HG03378 (cell line): ENCODE measurements at regions not wholly inside any gene's neighbourhood (a gene's known extent, or its start where the extent isn't known, plus 50 kb on each side); places are given as distances from the start of the nearest gene placed in this dataset.

ENCODE experiments used
- ATAC-seq: cut with Tn5 transposase; IDR thresholded peaks from one replicate; pipeline ENCODE4 v1.9.1; 2021; ENCODE audit warnings: mild to moderate bottlenecking, moderate library complexity; ENCODE audit not compliant: unreplicated experiment

GRCh38 chr4:71237641-71238040 lies 101.2 kb upstream of the SLC4A4 start:
- ATAC-seq, result no peak

GRCh38 chr4:71239365-71239764 lies 99.5 kb upstream of the SLC4A4 start:
- ATAC-seq, result no peak

DNA sequence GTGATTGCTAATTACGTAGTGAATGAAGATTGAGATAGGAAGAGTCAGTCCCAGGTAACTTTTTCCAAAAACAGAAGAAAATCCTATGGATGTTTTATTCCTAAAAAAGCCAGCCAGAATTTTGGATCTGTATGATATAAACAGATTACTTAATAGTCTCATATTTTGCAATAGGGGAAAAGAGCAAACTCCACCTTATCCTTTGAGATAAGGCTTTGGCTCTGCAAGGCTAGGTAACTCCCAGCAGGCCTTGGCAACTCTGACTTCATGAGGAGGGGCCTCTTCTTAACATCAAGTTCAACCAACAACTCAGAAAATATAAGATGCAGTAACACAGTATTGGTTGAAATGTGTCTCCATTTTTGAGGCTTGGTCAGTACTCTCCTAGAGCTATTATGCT lies 98.7 kb upstream of the SLC4A4 start:
- no peak for ATAC-seq

DNA sequence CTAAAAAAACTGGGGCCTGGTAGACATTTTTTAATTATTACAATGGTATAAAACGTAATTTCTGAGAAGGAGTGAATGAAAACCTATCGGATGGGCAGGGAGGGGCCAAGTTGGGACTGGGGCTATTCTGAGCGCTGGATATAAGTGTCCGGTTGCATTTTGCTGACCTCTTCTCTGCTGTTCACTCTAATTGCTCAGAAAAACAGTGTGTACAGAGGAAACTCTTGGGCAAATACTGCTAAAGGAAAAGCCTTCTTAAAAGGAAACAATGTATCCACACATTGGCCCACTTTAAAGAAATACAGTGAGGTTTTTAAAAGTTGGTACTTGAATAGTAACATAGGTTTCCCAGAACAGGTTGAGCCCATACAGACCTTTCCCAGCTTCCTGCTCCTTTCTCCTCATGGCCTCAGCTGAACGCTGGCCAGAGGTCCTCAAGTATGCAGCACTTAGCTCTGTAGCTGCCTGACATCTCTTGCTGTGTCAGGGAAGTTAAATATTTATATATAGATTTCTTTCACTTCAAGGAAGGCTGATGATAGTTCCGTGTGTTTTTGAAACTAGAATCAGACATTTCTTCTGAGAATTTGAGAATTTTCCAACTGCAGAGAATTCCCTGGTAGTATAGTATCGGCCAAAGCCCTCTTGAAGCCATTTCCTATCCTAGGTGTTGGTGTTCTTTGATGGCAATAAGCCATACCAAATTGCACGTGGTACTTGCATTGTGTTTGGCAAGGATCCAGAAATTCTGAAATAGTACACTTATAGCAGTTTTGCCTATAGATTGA lies 97.1 kb upstream of the SLC4A4 start:
- ATAC-seq, result no peak

DNA sequence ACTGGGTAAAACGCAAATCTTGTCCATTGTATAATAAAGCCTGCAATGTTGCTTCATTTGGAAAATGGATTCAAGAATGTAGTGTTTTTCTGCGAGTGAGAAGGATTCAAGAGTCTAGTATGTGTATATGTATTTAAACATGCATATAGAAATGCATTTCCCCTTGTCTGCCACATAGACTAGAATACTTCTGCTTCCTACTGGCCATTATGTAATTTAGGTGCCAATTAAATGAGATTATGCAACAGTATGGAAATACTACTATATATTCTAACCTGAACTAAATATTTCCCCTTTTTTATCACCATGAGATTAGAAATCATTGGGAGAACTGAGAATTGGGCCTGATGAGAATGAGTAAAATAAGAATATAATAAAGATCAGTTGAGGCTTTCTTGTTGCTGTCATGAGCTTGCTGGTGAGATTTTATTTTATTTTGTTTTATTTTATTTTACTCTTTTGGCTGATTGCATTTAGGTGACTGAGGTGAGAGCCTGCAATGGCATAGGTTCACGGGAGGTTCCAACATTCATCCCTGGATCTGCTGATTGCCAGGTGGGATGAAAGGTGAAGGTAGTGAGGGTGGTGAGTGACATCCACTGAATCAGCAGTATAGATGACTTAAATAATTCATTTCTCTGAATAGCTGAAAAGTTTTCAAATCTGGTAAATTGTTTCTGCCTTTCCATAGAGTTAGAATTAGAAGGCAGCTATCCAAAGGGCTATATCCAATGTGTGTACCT lies 95.6 kb upstream of the SLC4A4 start:
- ATAC-seq, result no peak

GRCh38 chr4:71247706-71248105 lies 91.1 kb upstream of the SLC4A4 start:
- ATAC-seq, result no peak

GRCh38 chr4:71251261-71251660 lies 87.6 kb upstream of the SLC4A4 start:
- ATAC-seq, result no peak

DNA sequence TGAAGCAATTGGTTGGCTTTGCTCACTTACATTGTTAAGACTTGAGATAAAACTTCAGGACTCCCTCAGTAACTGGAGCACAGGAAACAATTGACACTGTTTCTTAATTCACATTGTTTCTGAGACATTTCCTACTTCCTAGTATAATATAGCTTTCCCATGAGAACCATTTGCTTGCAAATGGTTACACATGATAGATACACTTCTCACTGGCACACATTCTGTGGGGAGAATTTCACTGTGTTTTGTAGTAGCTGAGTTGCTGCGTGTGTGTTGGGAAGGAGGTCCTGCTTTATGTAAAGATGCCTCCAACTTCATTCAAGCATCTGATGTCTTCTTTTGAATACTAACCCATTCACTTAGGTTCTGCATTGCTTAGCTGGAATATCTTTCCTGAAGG lies 85.3 kb upstream of the SLC4A4 start:
- ATAC-seq, result no peak

DNA sequence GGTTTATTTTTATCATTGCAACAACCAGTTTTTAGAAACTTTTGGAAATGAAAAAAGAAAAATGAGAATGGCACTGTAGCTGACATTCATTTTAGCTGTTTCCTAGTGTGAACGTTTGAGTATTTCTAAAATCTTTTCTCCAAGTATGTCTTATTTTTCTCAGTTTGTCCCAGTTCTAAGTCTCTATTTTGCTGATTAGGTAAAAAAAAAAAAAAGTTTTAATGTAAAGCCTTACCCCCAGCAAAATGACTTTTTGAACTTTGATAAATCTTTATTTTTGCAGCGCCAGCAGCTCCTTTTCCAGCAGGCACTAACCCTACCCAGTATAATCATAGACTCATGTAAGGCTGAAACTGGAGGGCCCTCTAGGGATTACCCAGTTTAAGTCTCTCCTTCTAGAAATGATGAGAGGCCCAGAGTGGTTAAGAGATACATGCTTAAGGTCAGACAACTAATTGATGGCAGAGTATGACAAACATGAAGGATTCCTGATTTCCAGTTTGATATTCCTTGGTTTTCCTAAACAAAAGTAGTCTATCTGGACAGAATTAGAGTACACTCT lies 84.3 kb upstream of the SLC4A4 start:
- no peak for ATAC-seq

DNA sequence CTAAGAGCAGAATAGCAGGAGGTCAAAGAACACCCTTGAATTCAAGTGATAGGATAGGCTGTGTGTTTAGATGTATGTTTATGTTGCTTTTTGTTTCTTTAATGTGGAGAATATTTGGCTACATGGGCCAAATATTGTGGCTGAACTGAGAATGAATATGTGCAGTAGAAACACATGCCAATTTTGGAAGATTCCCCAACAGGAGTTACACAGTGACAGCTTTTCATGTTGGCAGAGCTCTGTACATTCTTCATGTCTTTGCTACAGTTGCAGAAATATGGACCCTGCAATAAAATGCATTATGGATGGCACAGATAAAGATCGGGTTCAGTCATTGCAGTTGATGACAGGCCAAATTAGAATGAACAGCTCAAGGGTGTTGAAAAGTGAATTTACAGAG lies 82.8 kb upstream of the SLC4A4 start:
- ATAC-seq, result no peak

DNA sequence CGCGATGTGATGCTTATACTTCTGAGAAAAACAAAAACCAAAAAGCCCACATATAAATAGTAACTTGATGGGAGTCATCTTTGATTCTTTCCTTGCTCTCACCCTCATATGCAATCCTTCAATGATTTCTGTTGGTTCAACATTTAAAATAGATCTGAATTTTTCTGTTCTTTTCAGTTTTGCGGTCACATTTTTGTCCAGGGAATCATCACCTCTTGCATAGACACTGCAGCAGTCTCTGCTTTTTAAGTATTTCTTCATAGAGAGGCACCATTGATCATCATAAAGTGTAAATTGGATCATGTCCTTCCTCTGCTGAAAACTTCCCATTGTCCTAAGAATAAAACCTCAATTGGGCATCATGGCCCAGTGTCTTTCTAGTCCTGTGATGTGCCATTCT lies 81.1 kb upstream of the SLC4A4 start:
- ATAC-seq, result no peak

DNA sequence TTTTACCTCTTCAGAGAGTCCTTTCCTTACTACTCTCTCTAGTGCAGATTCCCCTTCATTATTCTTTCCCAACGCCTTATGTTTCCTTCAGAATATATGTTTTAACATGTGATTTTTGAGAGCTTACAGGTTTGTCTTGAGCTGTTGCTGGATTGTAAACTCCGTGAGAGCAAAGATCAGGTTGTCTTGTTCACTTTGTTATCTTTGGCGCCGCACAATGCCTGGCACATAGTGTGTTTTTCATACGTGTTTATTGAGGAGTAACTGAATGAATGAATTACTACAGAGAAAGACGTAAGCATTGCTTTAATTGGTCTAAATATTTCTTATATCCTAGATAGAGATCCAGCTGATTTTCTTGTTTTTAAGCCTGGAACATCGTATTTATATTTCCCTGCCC lies 80.5 kb upstream of the SLC4A4 start:
- no peak for ATAC-seq

DNA sequence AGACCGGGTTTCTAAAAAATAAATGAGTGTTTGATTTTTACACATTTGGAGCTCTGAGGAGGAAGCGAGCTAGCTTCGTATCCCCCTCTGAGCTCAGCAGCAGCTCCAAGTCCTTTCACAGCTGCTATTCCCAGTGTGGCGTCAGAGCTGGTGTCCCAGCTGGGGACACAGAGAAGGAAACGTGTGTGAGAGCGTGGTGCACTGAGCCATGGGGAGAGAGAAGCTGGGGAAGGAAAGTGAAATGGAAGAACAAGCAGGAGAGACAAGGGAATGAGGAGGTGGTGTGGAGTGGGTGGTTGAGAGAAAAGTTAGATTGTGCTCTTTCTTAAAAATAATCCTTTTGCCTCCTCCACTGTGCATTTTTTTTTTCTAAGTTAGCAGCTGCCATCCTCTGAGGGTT lies 79.5 kb upstream of the SLC4A4 start:
- ATAC-seq, result no peak

- no peak for ATAC-seq
Measured at GRCh38 chr4:71259911-71260331, 78.9 kb upstream of the SLC4A4 start.

GRCh38 chr4:71260544-71260943 lies 78.3 kb upstream of the SLC4A4 start:
- no peak for ATAC-seq

DNA sequence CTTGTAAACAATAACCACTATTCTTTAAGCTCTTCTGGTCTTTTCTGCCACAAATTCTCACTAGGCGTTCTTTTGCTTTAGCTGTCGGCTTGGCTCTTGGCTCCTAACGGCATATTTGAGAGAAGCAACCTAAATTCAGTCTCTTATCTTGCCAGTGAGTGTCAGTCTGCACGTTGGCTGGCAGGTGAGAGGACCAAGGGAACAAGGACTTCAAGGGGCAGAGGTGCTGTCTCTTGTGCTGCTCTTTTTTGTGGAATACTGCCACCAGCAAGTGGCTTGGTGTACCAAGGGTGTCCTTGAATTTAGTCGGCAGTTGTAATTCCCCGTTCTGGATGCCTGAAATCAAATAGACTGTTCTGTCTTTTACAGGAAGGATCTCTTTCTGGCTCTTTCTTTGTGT lies 77.8 kb upstream of the SLC4A4 start:
- ATAC-seq, result no peak

DNA sequence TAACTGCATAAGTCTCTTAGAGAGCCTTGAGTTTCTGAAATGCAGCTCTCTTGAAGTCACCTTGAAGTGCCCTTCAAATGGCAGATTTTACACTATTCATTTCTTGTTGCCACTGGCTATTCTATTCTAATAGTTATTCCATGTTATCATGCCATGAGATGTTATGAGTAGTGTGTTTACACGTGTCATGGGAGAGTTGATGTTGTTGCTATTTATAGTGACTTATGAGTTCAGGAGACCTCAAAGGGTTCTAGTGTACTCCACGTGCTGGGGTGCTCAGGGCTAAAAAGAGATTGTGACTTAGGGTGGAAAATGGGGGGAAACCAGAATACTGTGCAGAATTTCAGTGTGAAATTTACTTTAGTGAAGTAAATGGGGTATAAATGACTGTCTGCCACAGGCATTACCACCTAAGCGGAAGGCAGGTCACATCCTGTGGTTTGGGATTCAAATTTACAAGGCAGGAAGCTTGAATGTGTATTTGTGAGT lies 77.1 kb upstream of the SLC4A4 start:
- ATAC-seq, result no peak

DNA sequence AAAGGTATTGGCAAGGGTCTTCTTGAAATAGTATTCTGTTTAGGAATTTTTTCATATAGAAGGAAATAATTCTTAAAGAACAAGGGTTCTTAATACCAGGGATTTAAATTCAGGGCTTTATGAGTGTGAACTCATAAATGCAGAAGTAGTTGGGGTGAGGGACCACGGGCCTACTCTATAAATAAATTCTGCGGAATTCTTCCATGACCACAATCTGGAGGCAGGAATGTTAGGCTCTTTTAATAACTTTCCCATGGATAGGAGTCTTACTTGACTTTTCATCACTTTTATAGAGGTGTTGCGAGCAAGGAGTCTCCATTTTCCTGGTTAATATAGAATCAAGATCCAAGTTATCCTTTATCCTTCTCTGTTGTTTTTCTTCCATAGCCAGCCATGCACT lies 76.7 kb upstream of the SLC4A4 start:
- no peak for ATAC-seq

DNA sequence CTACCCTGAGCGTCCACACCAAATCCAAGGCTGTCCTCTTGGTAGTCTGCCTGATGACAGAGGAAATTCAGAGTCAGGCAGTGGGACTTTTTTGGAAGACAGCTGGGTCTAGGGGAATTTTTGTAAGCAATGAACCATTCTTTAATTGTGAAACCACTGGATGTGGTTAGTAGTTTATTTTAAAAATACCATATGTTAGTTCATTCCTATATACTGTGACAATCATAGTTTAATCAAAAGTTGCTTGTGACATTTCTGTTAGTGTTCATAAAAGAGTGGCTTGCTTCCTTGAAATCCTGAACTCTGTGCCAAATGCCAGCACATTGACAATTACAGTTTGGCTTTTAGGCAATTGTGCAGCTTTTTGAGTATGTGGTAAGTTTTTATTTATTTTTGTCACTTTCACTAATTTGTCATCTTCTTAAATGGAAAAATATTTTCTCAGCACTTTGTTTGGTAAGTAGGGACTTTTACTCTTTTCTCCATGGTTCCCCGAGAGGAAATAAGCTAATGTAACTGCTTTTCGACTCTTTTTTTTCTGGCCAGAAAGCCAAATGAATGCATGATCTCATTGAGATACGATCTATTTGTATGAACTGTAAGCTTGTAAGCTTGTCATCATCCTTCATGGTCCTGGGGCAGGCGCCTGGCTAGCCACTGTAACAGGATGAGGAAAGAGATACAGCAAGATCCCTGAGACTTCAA lies 72.6 kb upstream of the SLC4A4 start:
- peak; percentile 40 for ATAC-seq

DNA sequence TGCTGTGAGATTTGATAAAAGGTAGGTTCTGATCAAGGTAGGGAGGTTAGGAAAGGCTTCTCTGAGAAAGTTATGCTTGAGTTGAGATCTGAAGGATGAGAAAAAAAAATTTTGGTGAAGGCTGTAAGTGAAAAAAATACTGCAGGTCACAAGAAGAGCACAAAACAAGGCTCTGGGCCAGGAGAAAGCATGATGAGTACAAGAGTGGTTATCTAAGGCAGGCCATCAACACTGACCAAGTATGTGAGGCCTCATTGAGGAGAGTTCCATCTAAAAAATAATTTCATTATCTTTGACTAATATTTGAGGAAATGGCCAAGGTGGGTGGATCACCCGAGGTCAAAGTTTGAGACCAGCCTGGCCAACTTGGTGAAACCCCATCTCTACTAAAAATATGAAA lies 71.6 kb upstream of the SLC4A4 start:
- no peak for ATAC-seq

DNA sequence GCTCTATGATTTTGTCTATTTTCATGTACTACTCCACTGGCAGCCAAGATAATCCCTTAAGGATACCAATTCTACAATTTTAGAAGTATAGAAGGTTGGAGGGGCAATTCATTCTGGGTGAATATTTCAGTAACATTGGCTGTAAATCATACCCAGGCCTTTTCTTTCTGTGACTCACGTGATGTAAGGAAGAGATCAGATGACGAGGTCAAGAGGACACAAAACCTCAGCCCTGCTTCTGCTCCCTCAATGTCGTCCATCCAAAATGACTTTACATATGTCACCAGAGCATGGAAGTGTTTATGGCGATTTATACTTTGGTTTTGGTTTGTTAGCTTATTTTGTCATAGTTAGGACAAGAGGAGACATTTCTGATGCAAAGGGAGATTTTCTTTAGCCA lies 70.7 kb upstream of the SLC4A4 start:
- ATAC-seq, result no peak
